ENCODE measurements at regions not wholly inside any gene's neighbourhood (a gene's known extent, or its start where the extent isn't known, plus 50 kb on each side); places are given as distances from the start of the nearest gene placed in this dataset.

- TF ChIP-seq CREB1 (CRISPR knock-in tag; IDR thresholded peaks at IDR 0.05; ENCODE audit: low read depth) (no peak), POLR2AphosphoS5 (IDR thresholded peaks at IDR 0.05; ENCODE audit: low read depth) (no peak), ZNF114 (CRISPR knock-in tag; IDR thresholded peaks at IDR 0.05) (no peak), EZH2 (IDR thresholded peaks at IDR 0.05; ENCODE audit: low read depth, unreplicated experiment) (no peak), STAT1 (IDR thresholded peaks at IDR 0.05; ENCODE audit: unreplicated experiment) (no peak)
Measured at GRCh38 chr3:28613511-28614106, 265.0 kb upstream of the AZI2 start (continued).

GRCh38 chr3:28615071-28615470 is 266.4 kb upstream of the AZI2 start:
- H3K4me1 ChIP-seq (ENCODE audit: insufficient read depth) = peaks cover 24% of the 10 kb centered on the region
- DNase-seq (ENCODE audit: low spot score) (no peak), ATAC-seq (no peak)
- H3K9me3 Mint-ChIP-seq = peaks cover 6% of the 10 kb centered on the region; the same call in 2 of the 3 replicates
- no peak for TF ChIP-seq NANOG (IDR thresholded peaks at IDR 0.05; ENCODE audit: borderline replicate concordance)
- no peaks in the 10 kb centered on the region for H3K9me2 ChIP-seq (ENCODE audit: insufficient read depth)
- no peak overlapping the region for H3K27ac ChIP-seq (ENCODE audit: low read depth)
- peaks cover 9% of the 10 kb centered on the region; the same call in 1 of the 2 replicates for H3K79me2 ChIP-seq (replicated peaks; ENCODE audit: insufficient read depth)
- peaks cover 30% of the 10 kb centered on the region for H3K4me1 Mint-ChIP-seq
- H3K36me3 ChIP-seq (ENCODE audit: insufficient read depth) = no peaks in the 10 kb centered on the region
- no peak overlapping the region for H3K4me3 ChIP-seq
- H3K27ac Mint-ChIP-seq = no peak overlapping the region
- H3K4me2 ChIP-seq = no peak overlapping the region
- no peaks in the 10 kb centered on the region for H3F3A ChIP-seq (replicated peaks; ENCODE audit: low read depth)
- H4K20me1 ChIP-seq (replicated peaks; ENCODE audit: insufficient read depth) = no peaks in the 10 kb centered on the region
- H3K27me3 Mint-ChIP-seq (ENCODE audit: insufficient read depth, low read depth, poor library complexity) = no peaks in the 10 kb centered on the region
- no peaks in the 10 kb centered on the region for H3K27me3 ChIP-seq (ENCODE audit: insufficient read depth)
- H2AFZ ChIP-seq = no peak overlapping the region
- no peak overlapping the region for H3K4me3 Mint-ChIP-seq
- H3K36me3 Mint-ChIP-seq (ENCODE audit: low read depth) = no peaks in the 10 kb centered on the region

- Histone ChIP-seq H3F3A (replicated peaks; ENCODE audit: low read depth) (no peaks in the 10 kb centered on the region), H4K20me1 (replicated peaks; ENCODE audit: insufficient read depth) (no peaks in the 10 kb centered on the region), H2AFZ (no peak overlapping the region), H3K79me2 (replicated peaks; ENCODE audit: insufficient read depth) (peaks cover 9% of the 10 kb centered on the region; the same call in 1 of the 2 replicates), H3K4me3 (no peak overlapping the region), H3K27ac (ENCODE audit: low read depth) (no peak overlapping the region), H3K4me1 (ENCODE audit: insufficient read depth) (peaks cover 15% of the 10 kb centered on the region), H3K9me2 (ENCODE audit: insufficient read depth) (no peaks in the 10 kb centered on the region), H3K4me2 (no peak overlapping the region), H3K27me3 (ENCODE audit: insufficient read depth) (no peaks in the 10 kb centered on the region), H3K36me3 (ENCODE audit: insufficient read depth) (no peaks in the 10 kb centered on the region)
- H3K9me3 Mint-ChIP-seq = peaks cover 6% of the 10 kb centered on the region; the same call in 2 of the 3 replicates
- ATAC-seq = no peak
- no peaks in the 10 kb centered on the region for H3K27me3 Mint-ChIP-seq (ENCODE audit: insufficient read depth, low read depth, poor library complexity)
- H3K4me1 Mint-ChIP-seq = peaks cover 23% of the 10 kb centered on the region
- H3K4me3 Mint-ChIP-seq = no peak overlapping the region
- DNase-seq (ENCODE audit: low spot score) = no peak
- no peak overlapping the region for H3K27ac Mint-ChIP-seq
- H3K36me3 Mint-ChIP-seq (ENCODE audit: low read depth) = no peaks in the 10 kb centered on the region
- TF ChIP-seq EZH2 (IDR thresholded peaks at IDR 0.05; ENCODE audit: low read depth, unreplicated experiment) (no peak), ZNF114 (CRISPR knock-in tag; IDR thresholded peaks at IDR 0.05) (no peak), CREB1 (CRISPR knock-in tag; IDR thresholded peaks at IDR 0.05; ENCODE audit: low read depth) (no peak), EZH2phosphoT487 (IDR thresholded peaks at IDR 0.05; ENCODE audit: unreplicated experiment) (no peak), ZNF462 (CRISPR knock-in tag; IDR thresholded peaks at IDR 0.05) (no peak), CTCF (conservative IDR thresholded peaks at IDR 0.05; ENCODE audit: low read depth in 2 of 2) (no peak)
Measured at GRCh38 chr3:28615971-28616370, 267.3 kb upstream of the AZI2 start.
